HG03342 (cell line): ENCODE measurements at regions not wholly inside any gene's neighbourhood (a gene's known extent, or its start where the extent isn't known, plus 50 kb on each side); places are given as distances from the start of the nearest gene placed in this dataset.

Source experiments
- ATAC-seq: cut with Tn5 transposase; IDR thresholded peaks from one replicate; pipeline ENCODE4 v1.9.1; 2021; ENCODE audit warnings: mild to moderate bottlenecking, moderate library complexity; ENCODE audit not compliant: unreplicated experiment

GRCh38 chr11:15757048-15757698 lies 599.2 kb downstream of the SOX6 start:
- ATAC-seq = no peak

DNA sequence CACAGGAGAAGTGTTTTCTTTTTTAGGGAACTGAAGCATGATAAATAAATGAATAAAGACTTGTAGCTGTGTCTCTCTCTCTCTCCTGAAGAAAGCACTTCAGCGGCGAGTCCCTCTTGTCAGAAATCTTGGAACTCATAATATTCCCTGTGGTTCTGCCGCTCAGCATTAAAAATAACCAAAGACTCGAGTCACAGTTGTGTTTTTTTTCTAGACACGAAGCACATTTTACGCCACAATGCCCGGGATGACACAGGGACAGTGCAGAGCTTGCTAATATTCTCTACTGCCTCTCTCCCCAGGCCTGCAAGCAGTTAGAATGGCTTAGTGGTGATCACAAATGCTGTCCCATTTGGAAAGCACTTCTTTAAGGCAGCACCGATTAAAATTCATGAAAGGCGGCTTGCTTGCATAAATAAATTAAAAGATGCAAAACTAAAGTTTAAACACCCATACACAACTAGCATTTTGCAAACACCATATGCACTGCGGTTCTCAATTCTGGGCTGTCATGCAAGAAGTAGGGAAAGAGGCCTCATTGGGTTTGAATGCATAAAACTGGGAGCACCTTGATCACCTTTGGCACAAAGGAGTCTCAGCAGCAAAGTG lies 597.4 kb downstream of the SOX6 start:
- no peak for ATAC-seq

- ATAC-seq = no peak
Observed at GRCh38 chr11:15761235-15761634, 595.1 kb downstream of the SOX6 start.

- ATAC-seq = no peak
Observed at GRCh38 chr11:15764326-15764725, 592.0 kb downstream of the SOX6 start.

- ATAC-seq = no peak
Observed at GRCh38 chr11:15764948-15765347, 591.4 kb downstream of the SOX6 start.

DNA sequence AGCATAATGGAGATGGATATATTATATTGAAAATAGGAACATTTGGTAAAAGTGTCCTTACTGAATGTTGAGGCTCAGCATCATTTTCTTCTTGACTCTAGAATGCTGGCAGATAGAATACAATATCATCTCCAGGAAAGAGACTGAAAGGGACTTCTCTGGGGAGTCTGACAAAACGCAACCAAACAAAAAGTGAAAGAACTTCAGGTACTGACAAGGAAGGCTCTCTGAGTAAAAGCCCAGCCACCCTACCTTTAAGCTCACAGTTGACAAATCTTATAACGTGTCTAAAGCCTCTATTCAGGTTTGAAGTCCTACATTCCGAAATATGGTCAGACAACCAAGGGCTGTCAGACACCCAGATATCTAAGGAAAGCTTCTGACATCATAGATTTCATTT lies 590.8 kb downstream of the SOX6 start:
- no peak for ATAC-seq

DNA sequence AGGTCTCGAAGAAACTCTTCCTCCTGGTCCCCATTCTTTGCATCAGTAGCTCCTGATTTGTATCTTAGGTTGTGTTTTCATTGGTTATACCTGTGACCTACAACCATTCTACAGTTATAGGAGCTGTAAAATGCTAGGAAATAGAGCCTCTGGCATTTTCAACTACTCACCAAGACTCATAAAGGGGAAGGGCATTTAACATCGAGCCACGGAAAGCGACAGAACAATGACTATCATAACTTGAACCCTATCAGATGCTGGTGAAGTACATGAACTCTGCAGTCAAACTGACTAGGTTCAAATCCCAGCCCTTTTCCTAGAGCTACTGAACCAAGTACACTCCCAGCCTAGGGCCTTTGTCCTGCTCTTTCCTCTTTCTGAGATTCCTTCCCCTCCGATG lies 588.0 kb downstream of the SOX6 start:
- no peak for ATAC-seq

DNA sequence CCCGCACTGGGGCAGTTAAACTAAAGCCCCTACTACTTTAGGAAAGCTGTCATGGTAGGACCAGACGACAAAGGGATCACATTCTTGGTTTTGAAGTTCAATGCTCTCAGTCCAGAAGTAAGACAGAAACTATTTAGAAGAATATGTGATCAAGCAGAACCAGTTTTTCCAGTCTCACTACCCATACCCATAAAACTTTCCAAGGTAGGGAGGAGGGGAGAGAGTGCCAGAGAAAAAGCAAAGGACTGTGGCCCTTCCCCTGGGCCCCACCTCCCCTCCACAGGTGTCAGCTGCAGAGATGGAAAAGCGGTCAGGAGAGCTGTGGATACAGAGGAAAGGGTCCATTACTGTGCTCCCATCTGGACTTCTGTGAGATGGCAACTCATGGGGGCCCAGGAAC lies 587.1 kb downstream of the SOX6 start:
- no peak for ATAC-seq

DNA sequence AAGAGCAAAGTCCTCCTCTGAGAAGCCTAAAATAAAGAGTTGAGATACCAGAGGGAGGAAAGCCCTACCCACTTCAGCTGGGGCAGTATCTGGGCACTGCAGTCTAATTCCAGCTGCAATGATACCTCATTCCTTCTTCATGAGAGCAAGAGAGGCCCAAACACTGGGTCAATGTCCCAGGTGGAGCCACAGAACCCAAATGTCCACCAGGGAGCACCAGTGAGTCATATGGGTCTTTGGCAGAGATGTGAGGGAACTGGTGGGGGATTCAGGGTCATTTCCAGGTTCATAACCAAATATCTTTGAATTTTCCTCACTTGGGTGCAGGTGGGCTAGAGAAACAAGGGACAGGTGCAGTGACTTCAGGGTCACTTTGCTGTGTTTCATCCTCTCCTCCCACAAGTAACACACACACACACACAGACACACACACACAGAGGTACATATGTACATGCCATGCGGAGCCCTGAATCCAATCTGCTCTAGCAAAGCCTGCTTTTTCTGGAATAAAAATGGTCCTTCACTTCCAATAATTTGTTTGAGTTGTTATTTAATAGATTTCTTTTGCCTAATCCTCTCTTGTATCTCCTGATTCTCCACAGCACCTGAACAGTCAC lies 585.4 kb downstream of the SOX6 start:
- peak; percentile 73 for ATAC-seq

DNA sequence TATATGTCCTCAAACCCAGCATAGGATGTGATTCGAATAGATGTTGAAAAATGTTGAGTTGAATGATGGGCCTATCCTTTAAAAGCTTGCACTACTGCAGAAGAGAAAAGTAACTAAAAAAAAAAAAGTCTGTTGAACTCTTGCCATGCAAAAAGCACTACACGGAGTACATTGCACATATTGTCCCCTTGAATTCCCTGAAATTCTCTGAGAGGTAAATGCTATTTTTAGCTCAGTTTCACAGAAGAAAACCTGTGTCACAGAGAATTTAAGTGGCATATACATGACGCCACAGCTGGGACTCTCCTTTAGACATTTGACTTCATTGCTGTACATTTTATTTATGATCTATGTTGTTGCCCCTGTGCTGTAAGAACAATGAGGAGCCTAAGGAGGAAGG lies 583.8 kb downstream of the SOX6 start:
- ATAC-seq = no peak

DNA sequence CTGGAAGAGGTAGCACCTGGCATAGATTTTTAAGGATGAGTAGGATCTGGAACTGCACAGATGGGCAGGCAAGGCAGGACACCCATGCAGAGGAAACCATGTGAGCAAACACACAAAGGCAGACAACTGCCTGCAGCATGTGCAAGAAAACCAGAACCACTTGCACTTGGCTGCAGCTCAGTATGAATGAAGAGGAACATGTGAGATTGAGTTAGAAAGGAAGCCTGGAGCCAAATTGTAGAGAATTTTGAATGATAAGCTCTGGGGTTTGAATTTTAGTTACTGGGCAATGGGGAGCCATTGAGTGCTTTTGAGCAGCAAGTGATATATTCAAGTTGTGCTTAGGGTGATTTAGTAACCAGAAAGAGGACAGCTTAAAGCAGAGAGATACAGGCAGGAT lies 583.4 kb downstream of the SOX6 start:
- no peak for ATAC-seq

DNA sequence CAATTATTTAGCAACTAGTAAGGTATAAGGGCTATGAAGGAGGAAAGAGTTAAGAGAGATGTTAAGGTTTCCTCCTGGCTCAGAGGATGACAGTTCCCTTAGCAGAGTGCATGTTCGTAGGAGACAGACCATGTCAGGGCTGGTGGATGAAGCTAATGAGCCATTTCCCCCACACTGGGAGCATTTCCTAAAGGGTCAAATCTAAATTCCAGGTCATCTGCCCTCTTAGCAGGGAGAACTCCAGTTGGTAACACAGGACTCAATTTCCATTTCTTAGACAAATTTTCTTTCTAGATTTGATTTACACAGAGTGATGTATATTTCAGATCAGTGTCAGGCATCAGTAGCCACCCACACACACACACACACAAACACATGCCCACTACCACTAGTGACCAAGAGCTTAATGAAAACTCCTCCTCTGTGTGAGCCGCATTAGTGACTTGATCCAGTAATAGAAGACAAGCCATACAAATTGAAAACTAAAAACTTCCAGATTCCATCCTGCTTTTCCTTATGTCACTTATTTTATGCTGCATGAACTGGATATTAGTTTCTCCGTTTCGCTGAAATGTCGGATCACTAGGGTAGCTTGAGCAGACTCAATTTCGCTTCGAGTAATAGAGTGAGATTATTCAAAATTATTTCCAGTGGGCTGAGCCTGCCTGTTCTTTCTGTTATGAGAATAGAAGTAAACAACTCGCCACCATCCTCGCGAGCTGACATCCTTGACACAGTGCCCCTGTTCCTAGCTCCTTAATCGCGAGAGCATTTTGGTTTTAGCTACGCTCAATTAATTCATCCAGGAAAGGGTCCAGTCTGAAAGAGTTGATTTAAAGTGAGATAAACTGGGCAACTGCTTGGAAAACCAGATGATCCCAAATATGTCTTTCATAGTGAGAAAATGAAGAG lies 582.6 kb downstream of the SOX6 start:
- no peak for ATAC-seq

- no peak for ATAC-seq
Observed at GRCh38 chr11:15774388-15774939, 581.9 kb downstream of the SOX6 start.

DNA sequence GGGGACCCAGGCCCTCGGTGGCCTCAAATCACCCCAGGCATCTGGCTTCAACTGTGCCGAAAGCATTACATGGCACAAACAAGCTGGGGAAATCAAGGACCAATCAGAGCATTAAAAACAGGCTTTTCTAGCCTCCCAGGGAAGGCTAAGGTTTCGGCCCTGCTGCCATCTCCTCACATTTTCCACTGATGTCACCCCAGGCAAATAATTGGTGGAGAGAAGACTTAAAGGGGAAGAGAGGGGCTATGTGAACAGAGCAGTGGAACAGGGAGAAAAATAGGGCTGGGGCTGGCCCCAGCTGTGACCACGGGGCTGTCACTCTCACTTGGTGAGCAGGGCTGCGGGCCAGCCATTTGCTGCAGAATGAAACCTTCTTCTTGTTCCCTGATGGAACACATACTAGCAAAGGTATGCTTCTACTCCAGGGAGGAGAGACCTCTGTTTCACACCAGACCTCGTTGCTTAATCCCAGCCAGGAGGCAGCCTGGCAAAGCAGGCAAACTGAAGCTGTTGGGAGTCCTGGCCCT lies 581.3 kb downstream of the SOX6 start:
- ATAC-seq = no peak

DNA sequence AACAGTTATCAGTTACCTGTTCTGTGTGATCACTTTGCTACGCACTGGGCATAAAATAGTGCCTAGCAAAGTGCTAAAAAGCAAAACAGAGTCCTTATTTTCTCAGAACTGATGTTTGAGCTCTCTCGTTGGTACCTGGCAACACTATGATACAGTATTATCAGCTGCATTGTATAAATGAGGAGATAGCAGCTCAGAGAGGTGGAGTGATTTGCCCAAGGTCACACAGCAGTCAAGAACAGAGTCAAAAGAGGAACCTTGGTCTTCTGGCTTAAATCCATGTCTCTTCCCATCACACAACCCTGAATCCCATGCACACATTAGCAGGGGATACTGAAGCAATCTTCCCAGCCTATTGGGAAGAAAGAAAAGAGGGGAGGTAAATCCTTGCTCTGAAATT lies 580.5 kb downstream of the SOX6 start:
- ATAC-seq = no peak

DNA sequence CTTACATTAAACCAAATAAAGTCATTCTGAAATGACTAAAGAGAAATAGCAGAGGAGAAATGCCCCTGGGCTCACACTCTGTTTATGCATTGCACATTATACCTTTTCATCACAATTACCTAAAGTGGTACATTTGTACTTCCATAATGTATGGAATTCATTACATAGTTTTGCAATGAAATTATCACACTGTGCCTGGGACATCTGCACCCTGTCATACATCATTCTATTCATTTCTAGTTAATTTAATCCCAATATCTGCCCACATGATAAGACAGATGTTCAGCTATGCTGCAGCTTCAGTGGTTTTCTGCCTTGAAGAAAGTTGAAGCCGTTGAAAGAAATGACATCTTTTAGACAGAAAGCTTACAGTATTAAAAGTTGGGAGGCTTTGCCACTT lies 580.0 kb downstream of the SOX6 start:
- ATAC-seq = no peak

- ATAC-seq = no peak
Observed at GRCh38 chr11:15779518-15779917, 576.8 kb downstream of the SOX6 start.

DNA sequence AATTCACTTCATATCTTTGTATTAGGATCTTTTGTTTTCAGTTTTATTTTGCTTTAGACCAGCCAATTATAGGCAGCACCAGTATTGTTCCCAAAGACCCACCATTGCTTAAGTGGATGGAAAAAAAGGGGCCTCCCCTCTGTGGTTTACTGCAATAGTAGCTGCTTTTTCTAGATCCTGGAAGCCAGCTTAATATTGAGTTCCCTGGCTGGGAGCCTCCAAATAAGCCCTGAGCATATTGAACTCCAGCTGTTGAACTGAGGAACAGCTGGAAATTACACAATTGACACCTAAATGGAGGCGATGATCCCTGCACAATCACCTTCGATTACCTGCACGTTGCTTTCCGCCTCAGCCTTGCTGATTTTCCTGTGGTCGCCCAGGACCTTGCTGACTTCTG lies 576.0 kb downstream of the SOX6 start:
- no peak for ATAC-seq

DNA sequence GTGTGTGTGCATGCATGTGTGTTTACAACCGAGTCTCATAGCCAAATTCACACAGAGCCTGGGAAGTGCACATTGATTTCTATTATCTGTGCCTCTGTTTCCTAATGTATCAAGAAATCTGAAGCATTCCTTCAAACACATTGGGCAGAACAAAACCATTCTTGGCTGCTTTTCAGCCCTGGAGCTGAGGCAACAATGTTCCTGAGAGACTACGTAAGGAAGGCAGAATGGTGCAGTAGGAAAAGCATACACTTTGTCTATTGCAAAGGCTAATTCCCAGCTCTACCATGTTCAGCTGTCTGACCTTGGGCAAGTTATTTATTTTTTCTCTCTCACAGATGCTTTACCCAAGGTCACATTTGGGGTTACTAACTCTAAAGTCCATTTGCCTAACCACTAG lies 575.5 kb downstream of the SOX6 start:
- ATAC-seq = no peak

- no peak for ATAC-seq
Observed at GRCh38 chr11:15783619-15784018, 572.7 kb downstream of the SOX6 start.
